Superior temporal gyrus (tissue), 1 donor: ENCODE measurements at regions not wholly inside any gene's neighbourhood (a gene's known extent, or its start where the extent isn't known, plus 50 kb on each side); places are given as distances from the start of the nearest gene placed in this dataset.

Experiments used
- DNase-seq: peaks from one replicate; pipeline ENCODE4 v3.0.0-alpha.2; 2016; ENCODE audit errors: extremely low spot score

DNA sequence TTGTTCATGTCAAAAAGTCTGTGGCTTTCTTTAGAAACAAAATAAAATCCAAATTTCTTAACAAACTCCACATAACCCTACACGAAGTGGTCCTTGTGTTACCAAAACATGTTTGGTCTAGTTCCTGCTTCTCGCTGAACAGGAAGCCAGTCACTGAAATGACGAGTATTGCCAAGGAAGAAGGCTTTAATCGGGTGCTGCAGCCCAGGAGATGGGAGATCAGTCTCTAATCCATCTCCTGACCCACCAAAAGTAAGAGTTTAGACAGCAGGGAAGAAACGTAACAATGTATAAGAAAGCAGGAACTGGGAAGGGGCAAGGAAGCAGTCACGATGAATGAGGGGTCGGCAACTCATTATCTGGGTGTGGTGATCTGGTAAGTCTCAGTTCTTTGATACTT lies 144.6 kb upstream of the MAP9 start:
- DNase-seq, result no peak

GRCh38 chr4:155515444-155516075 lies 138.8 kb upstream of the MAP9 start:
- no peak for DNase-seq

DNA sequence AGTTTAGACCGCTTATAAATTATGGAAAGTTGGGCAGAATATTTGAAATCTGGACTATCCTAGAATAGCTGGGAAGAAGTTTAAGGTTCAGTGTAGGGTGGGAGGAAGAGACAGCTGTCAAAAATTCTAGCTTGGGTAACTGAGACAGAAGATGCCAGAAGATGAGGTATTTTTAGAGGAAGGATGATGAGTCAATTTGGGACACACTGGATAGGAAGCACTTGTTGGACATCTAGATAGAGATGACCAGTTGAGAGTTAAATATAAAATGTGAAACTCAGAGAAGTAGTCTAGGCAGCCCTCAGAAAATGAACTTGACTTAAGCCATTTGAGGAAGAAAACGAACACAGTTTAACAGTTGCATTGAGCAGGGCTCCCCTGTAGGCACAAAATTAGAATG lies 137.9 kb upstream of the MAP9 start:
- DNase-seq, result no peak

DNA sequence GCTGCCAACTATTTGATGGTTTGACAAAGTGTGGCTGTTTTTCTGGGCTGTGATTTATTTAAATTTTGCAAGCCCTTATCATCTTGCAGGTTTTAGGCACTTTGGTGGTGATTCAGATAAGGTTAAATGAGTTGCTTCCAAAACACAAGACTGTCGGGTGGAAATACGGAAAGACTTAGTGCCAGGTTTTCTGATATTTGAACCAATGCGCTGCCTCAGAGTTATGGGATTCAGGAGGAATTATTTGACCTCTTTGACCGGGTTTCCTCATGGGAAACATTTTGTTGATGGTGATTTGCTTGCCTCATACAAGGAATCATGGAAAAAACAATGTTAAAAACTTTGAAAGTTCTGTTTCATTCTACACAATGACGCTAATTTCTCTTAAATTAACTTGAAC lies 136.1 kb upstream of the MAP9 start:
- DNase-seq, result no peak

GRCh38 chr4:155512046-155512445 lies 135.3 kb upstream of the MAP9 start:
- DNase-seq, result no peak

DNA sequence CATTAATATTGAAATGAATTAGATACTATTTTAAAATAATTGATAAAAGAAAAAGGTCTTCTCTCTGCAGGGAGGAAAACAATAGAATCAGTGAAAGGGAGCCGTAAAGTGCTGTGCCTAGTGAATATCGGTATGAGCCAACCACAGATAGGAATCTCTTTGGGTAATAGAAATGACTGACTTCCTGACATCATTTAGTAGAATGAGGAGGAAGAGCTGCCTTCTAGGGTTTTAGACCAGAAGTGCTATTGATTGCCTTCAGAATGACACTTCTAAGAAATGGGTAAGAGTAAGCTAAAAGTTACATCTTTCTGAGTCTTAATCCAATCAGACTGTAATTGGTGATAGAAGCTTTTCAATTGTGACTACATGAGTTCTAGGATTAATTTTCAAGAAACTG lies 134.0 kb upstream of the MAP9 start:
- DNase-seq, result no peak

DNA sequence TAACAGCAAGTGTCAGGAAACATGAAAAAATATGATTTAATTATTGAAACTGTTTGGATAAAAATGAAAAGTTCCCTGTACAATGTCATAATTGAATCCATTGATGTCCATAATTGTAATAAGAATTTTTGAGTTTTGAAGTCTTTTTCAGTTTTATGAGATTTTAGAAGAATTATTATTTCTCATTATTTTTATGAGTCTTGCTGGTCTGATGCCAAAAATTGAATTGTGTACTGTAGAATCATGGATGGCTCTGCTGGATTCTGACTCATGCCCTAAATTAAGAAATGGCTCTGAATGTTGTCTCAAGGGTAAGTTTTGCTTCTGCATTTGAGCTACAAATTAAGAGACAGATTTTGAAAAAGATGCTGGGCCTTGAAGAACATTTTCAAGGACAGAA lies 132.8 kb upstream of the MAP9 start:
- no peak for DNase-seq

- no peak for DNase-seq
These were observed 130.0 kb upstream of the MAP9 start for GRCh38 chr4:155506745-155507144.

- no peak for DNase-seq
These were observed 128.6 kb upstream of the MAP9 start for GRCh38 chr4:155505321-155505720.

GRCh38 chr4:155497306-155497705 lies 120.5 kb upstream of the MAP9 start:
- DNase-seq, result no peak

- no peak for DNase-seq
These were observed 119.5 kb upstream of the MAP9 start for GRCh38 chr4:155496294-155496626.

DNA sequence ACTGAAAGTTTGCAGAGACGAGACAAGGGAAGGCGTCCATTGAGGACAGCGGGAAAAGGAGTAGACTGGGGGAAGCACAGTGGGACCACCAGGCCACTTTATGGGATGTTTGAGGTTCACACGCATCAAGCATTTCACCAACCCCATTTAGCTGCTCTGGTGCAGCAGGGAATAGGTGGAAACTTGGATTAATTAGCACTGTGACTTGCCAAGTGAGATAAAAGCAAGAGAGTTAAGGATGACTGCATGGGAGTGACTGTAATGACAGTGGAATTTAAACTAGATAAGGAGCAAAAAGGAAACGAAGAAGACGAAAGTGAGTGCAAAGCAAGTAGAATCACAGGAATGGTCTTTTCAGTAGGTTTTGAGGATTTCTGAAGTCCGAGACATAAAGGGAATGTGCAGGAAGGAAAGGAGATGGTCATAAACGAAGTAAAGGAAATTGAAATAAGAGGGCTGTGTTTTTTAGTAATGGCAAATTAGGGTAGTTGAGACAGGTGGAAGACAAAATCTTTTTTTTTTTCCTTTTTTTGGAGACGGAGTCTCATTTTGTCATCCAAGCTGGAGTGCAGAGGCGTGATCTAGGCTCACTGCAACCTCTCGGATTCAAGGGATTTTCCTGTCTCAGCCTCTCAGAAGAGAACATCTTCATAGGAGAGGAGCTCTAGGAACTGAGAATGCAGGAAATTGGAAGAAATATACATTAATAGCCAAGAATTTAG lies 119.0 kb upstream of the MAP9 start:
- no peak for DNase-seq

DNA sequence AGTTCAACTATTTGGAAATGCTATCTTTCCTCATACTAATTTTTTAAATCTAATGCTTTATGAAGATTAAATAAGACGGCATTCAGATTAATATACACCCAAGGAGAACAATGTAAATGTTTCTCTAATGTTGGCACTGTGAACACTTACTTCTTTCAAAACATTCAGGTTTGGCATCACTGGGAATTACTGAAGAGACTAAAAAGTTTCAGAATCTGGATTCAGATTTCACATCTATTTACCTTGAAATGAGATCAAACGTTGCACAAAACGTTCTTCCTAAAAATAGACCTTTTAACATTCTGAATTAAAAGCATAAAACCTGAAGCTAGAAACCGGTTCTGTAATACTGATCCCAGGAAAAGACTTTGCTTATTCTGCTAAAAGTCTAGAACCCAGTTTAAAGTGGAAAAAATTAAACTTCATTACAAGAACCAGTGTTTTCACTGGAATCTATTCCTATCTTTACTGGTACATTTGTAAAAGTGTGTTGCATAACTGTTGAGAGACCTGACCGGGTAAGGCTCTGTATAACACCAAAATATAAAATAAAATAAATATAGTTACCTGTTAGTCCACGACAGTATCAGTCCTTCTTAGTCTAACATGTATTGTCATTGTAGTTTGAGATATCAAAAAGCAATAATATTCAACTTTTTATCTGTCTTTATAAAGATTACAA lies 117.4 kb upstream of the MAP9 start:
- DNase-seq, result no peak

DNA sequence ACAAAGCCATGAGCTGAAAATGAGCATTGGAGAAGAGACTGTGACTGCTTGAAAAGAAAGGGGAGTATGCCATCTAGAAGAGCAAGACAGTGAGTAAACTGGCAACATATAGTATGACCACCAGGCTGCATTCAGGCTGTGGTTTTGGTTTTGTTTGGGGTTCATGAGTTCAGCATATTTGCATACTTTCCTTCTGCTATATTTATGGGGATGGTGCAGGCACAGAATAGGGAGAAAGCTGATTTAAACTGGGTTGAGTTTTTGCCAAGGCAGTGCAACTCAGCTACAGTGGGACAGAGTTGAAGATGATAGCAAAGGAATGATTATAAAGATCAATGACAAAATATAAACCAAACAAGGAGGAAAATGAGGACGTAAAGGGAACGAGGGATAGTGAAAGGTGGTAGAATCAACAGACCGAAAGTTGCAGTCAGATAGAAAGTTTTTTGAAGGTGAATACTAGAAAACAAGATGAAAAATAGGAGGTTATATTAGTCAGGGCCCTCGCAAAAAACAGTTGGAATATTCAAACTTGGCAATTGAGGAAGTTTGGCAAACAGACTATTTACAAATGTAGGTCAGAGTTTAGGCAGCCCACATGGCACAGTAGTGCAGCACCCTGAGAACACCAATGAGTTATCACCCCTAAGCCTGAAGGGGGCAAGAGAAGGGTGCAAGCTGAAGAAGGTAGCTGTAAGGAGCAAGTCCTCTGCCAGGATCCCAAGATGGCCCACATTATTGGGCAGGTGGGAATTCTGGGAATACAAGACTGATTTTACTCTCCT lies 114.8 kb upstream of the MAP9 start:
- no peak for DNase-seq

GRCh38 chr4:155489271-155489670 lies 112.5 kb upstream of the MAP9 start:
- DNase-seq, result no peak

GRCh38 chr4:155488691-155489090 lies 111.9 kb upstream of the MAP9 start:
- DNase-seq, result no peak

DNA sequence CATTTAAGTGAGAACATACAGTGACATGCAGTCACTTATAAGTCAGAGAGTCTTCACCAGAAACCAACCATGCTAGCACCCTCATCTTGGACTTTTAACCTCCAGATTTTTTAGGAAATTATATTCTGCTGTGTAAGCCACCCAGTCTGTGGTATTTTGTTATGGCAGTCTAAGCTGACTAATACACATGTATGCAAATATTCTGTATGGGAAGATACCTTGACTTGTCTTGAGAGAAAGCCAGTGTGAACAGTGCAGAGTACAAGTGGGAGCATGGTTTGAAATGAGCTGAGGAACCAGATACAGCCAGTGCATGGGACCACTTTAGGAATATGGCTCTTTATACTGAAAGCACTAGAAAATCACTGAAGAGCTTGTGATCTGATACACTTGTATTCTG lies 110.4 kb upstream of the MAP9 start:
- DNase-seq, result no peak

DNA sequence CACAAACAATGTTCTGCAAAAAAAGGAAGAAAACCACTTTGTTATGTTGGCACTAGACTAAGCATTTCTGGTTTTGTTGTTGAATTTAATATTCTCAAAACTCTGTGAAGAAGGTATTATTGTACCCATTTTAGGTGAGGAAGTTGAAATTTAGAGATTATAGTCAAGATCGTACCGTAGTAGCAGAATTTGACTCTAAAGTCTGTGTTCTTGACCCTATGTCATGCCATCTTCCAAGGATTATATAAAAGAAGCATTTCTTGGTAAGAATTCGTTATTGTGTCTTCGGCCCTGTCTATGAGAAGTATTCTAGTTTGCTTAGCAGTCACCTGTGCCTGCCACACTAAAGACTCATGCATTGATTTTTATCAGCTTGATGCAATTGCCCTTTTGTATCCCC lies 104.4 kb upstream of the MAP9 start:
- DNase-seq, result no peak

GRCh38 chr4:155479835-155480234 lies 103.1 kb upstream of the MAP9 start:
- no peak for DNase-seq

GRCh38 chr4:155478336-155478835 lies 101.6 kb upstream of the MAP9 start:
- no peak for DNase-seq

DNA sequence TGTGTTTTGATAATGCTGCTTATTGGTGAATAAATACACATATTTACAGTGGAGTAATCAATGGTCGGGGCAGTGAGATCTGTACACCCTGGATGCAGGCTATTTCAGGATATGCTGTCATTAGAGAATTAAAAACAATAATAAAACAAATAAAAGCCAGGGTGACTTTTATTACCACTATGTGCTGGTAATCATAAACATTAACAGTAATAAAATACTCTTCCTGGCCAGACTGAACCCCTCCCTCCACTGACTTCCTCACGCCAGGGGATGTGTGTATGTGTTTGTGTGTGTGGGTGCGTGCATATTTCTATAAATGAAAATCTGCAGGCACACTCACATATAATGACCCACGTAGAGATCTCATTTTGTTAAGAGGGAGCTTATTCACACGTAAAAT lies 98.0 kb upstream of the MAP9 start:
- DNase-seq, result no peak

GRCh38 chr4:155473420-155474095 lies 96.8 kb upstream of the MAP9 start:
- no peak for DNase-seq
